Ureter (tissue), 1 donor: ENCODE measurements at regions not wholly inside any gene's neighbourhood (a gene's known extent, or its start where the extent isn't known, plus 50 kb on each side); places are given as distances from the start of the nearest gene placed in this dataset.
"Not testable (repeated sequence)": the region's sequence is repeated elsewhere in the genome, so short reads cannot be mapped to it uniquely, and the experiment has no call there.

ENCODE experiments used
- DNase-seq: peaks from one replicate; pipeline ENCODE4 v3.0.0-alpha.2; 2020; ENCODE audit warnings: low spot score
- donor health status: DM: yes; HTN: yes; CAD: no.

GRCh38 chr1:29569971-29570634, 333.8 kb downstream of the PTPRU start:
- DNase-seq = no peak

- DNase-seq = no peak
Measured at GRCh38 chr1:29567257-29567656, 330.9 kb downstream of the PTPRU start.

GRCh38 chr1:29565490-29565889, 329.2 kb downstream of the PTPRU start:
- DNase-seq = no peak

- DNase-seq = no peak
Measured at GRCh38 chr1:29563571-29563970, 327.2 kb downstream of the PTPRU start.

GRCh38 chr1:29563092-29563491, 326.8 kb downstream of the PTPRU start:
- no peak for DNase-seq

- no peak for DNase-seq
Measured at GRCh38 chr1:29559056-29559455, 322.7 kb downstream of the PTPRU start.

- DNase-seq = no peak
Measured at GRCh38 chr1:29557701-29558600, 321.6 kb downstream of the PTPRU start.

- DNase-seq = no peak
Measured at GRCh38 chr1:29557066-29557465, 320.7 kb downstream of the PTPRU start.

GRCh38 chr1:29556657-29557056, 320.3 kb downstream of the PTPRU start:
- no peak for DNase-seq

- DNase-seq = no peak
Measured at GRCh38 chr1:29555043-29555620, 318.8 kb downstream of the PTPRU start.

- no peak for DNase-seq
Measured at GRCh38 chr1:29554208-29554778, 318.0 kb downstream of the PTPRU start.

GRCh38 chr1:29551123-29551936, 315.0 kb downstream of the PTPRU start:
- DNase-seq = no peak

GRCh38 chr1:29550119-29550841, 314.0 kb downstream of the PTPRU start:
- DNase-seq = peak; percentile 85

GRCh38 chr1:29549728-29550118, 313.4 kb downstream of the PTPRU start:
- not testable (repeated sequence) for DNase-seq

GRCh38 chr1:29549001-29549400, 312.7 kb downstream of the PTPRU start:
- DNase-seq = no peak

- DNase-seq = no peak
Measured at GRCh38 chr1:29548091-29548490, 311.8 kb downstream of the PTPRU start.

GRCh38 chr1:29547300-29547699, 311.0 kb downstream of the PTPRU start:
- DNase-seq = no peak

GRCh38 chr1:29546496-29546895, 310.2 kb downstream of the PTPRU start:
- no peak for DNase-seq

GRCh38 chr1:29544406-29544805, 308.1 kb downstream of the PTPRU start:
- no peak for DNase-seq

GRCh38 chr1:29543586-29543985, 307.3 kb downstream of the PTPRU start:
- DNase-seq = no peak

GRCh38 chr1:29542548-29542947, 306.2 kb downstream of the PTPRU start:
- DNase-seq = no peak
